PC-9 (cell line): ENCODE measurements at regions not wholly inside any gene's neighbourhood (a gene's known extent, or its start where the extent isn't known, plus 50 kb on each side); places are given as distances from the start of the nearest gene placed in this dataset.

ENCODE experiments used
- BruUV-seq: library from RNA; stranded (reverse); fragments of 400-500 nt; replicated peaks from 2 replicates; lab custom pipeline; 2021; lab: Mats Ljungman, UMichigan
- CTCF ChIA-PET: fragments of 300-600 bp; sonication (Branson Sonifier 250); formaldehyde crosslinking; loops from one replicate; lab custom pipeline; 2022; ENCODE audit warnings: antibody characterized with exemption; lab: Charles Lee
- POLR2A ChIA-PET: fragments of 300-600 bp; sonication (Branson Sonifier 250); formaldehyde crosslinking; loops from one replicate; lab custom pipeline; 2022; ENCODE audit warnings: antibody characterized with exemption; ENCODE audit not compliant: unreplicated experiment; lab: Charles Lee
- DNase-seq, 2 experiments: peaks; one replicate each; pipeline versions ENCODE4 v3.0.0 to v3.0.0-alpha.2; 2015 to 2022; ENCODE audit warnings: mixed read lengths in 1 of 2
- H2AFZ ChIP-seq: fragments of 200-600 bp; sonication (generic); 2 replicates; pipeline ENCODE4 v1.8.1; 2017; ENCODE audit warnings: antibody characterized with exemption
- H3F3A ChIP-seq: fragments of 200-600 bp; sonication (generic); 2 replicates; pipeline ENCODE4 v1.8.1; 2017; ENCODE audit warnings: antibody characterized with exemption, mild to moderate bottlenecking, low read depth; ENCODE audit not compliant: insufficient read depth
- H3K27ac ChIP-seq: fragments of 200-600 bp; sonication (generic); 2 replicates; pipeline ENCODE4 v1.6.1; 2016; ENCODE audit warnings: mixed run types
- H3K27me3 ChIP-seq: fragments of 200-600 bp; sonication (generic); 2 replicates; pipeline ENCODE4 v1.6.1; 2016; ENCODE audit warnings: low read depth, mixed run types; ENCODE audit not compliant: insufficient read depth
- H3K36me3 ChIP-seq: fragments of 200-600 bp; sonication (generic); 2 replicates; pipeline ENCODE4 v1.6.1; 2016; ENCODE audit warnings: low read depth, mixed run types
- H3K4me1 ChIP-seq: fragments of 200-600 bp; sonication (generic); replicated peaks from 2 replicates; pipeline ENCODE4 v1.6.1; 2016; ENCODE audit warnings: mixed run types; ENCODE audit not compliant: insufficient read depth
- H3K4me2 ChIP-seq: fragments of 200-600 bp; sonication (generic); 2 replicates; pipeline ENCODE4 v1.6.1; 2017; ENCODE audit warnings: mixed run types
- H3K4me3 ChIP-seq: fragments of 200-600 bp; sonication (generic); 2 replicates; pipeline ENCODE4 v1.6.1; 2016; ENCODE audit warnings: mixed run types
- H3K79me2 ChIP-seq: fragments of 200-600 bp; sonication (generic); 2 replicates; pipeline ENCODE4 v1.6.1; 2017; ENCODE audit warnings: low read depth, mixed run types
- H3K9me2 ChIP-seq: fragments of 200-600 bp; sonication (generic); 2 replicates; pipeline ENCODE4 v1.8.1; 2017; ENCODE audit warnings: mild to moderate bottlenecking; ENCODE audit not compliant: insufficient read depth
- H3K9me3 ChIP-seq: fragments of 200-600 bp; sonication (generic); 2 replicates; pipeline ENCODE4 v1.8.1; 2016; ENCODE audit warnings: low read depth; ENCODE audit not compliant: insufficient read depth
- H4K20me1 ChIP-seq: fragments of 200-600 bp; sonication (generic); 2 replicates; pipeline ENCODE4 v1.8.1; 2017; ENCODE audit not compliant: insufficient read depth
- EZH2 ChIP-seq: fragments of 200-600 bp; sonication (generic); IDR thresholded peaks from 2 replicates; pipeline ENCODE4 v1.8.0; 2017; ENCODE audit warnings: antibody characterized with exemption, low read depth
- intact Hi-C: fragments of 100-400 bp; cut with micrococcal nuclease; formaldehyde crosslinking; loops from one replicate; pipeline ENCODE4 v1.10.0; 2022; ENCODE audit not compliant: unreplicated experiment
- TF ChIP-seq, protein P1 (sequence below): fragments of 200-600 bp; sonication (generic); conservative IDR thresholded peaks from 2 replicates; pipeline ENCODE4 v1.6.1; 2017; ENCODE audit warnings: mixed run types, antibody characterized with exemption, mild to moderate bottlenecking, moderate library complexity

DNA sequence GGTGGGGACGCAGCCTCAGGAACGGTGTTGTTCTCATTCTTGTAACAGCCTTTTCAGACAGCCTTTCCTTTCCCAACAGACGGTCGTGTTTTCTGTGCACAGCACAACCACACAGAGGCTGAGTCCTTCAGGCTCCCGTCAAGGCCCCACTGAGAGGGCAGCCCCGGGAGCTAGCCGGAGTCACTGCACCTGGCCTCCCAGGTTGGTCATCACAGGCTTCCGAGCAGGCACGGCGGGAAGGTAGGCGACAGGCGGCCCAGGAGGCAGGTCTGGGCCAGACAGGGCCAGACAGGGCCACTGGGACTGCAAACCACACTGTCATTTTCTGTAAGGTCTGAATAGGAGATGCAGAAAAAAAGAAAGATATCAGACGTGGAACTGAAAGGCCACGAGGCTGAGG lies 570.8 kb downstream of the GALR1 start:
- DNase-seq = no peak
- H2AFZ ChIP-seq = no peak overlapping the region
- TF ChIP-seq, protein P1, sequence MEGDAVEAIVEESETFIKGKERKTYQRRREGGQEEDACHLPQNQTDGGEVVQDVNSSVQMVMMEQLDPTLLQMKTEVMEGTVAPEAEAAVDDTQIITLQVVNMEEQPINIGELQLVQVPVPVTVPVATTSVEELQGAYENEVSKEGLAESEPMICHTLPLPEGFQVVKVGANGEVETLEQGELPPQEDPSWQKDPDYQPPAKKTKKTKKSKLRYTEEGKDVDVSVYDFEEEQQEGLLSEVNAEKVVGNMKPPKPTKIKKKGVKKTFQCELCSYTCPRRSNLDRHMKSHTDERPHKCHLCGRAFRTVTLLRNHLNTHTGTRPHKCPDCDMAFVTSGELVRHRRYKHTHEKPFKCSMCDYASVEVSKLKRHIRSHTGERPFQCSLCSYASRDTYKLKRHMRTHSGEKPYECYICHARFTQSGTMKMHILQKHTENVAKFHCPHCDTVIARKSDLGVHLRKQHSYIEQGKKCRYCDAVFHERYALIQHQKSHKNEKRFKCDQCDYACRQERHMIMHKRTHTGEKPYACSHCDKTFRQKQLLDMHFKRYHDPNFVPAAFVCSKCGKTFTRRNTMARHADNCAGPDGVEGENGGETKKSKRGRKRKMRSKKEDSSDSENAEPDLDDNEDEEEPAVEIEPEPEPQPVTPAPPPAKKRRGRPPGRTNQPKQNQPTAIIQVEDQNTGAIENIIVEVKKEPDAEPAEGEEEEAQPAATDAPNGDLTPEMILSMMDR = no peak
- H3K9me3 ChIP-seq = no peaks in the 10 kb centered on the region
- H3K36me3 ChIP-seq = no peaks in the 10 kb centered on the region
- H4K20me1 ChIP-seq = no peaks in the 10 kb centered on the region
- H3K27ac ChIP-seq = no peak overlapping the region
- H3F3A ChIP-seq = no peaks in the 10 kb centered on the region
- ChIA-PET CTCF (no interaction called here), POLR2A (no interaction called here)
- H3K4me3 ChIP-seq = no peak overlapping the region
- no peaks in the 10 kb centered on the region for H3K4me1 ChIP-seq
- H3K4me2 ChIP-seq = no peak overlapping the region
- no TSS peak for BruUV-seq
- peaks cover 56% of the 10 kb centered on the region for H3K27me3 ChIP-seq
- no peaks in the 10 kb centered on the region for H3K79me2 ChIP-seq
- H3K9me2 ChIP-seq = no peaks in the 10 kb centered on the region
- intact Hi-C loops = no loop called here

DNA sequence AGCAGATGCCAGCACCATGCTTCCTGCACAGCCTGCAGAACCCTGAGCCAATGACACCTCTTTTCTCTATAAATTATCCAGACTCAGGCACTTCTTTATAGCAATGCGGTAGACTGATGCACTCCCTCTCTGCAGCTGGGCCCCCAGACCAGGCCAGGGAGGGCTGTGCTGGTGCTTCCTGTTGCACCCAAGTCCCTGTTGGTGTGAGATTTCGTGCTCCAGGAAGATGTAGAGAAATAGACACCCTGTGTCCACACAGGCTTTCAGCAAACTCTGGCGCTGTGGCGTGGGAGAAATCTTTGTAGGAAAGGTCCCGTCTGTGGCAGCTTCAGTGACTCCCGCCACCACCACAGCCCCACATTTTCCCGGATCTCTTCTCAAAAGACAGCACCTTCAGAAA lies 572.2 kb downstream of the GALR1 start:
- CTCF ChIA-PET = no interaction called here

DNA sequence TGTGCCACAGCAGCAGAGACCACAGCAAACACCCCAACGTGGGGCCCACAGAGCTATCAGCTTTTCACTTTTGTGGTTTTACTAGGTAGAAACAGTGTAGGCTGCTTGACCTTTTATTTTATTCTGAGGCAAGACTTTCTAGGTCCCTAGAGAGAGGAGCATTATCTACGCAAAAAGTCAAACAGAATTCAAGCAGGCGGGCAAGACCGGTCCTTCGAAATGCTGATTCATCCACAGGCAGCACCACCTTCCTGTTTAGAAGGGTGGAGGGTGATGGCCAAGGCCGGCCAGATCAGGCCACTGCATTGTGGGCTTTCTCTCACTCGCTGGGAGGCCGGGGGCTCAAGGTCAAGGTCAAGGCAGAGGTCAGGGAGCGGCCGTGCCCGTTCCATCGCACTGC lies 573.0 kb downstream of the GALR1 start:
- H3K9me2 ChIP-seq = no peaks in the 10 kb centered on the region
- no TSS peak for BruUV-seq
- TF ChIP-seq, protein P1 = no peak
- TF ChIP-seq EZH2 = no peak
- ChIA-PET POLR2A (no interaction called here), CTCF (no interaction called here)
- H4K20me1 ChIP-seq = no peaks in the 10 kb centered on the region
- intact Hi-C loops = no loop called here
- no peak overlapping the region for H2AFZ ChIP-seq
- H3K27ac ChIP-seq = no peak overlapping the region
- H3K79me2 ChIP-seq = no peaks in the 10 kb centered on the region
- H3K4me1 ChIP-seq = no peaks in the 10 kb centered on the region
- H3K4me3 ChIP-seq = no peak overlapping the region
- H3K36me3 ChIP-seq = no peaks in the 10 kb centered on the region
- peaks cover 55% of the 10 kb centered on the region for H3K27me3 ChIP-seq
- H3K9me3 ChIP-seq = no peaks in the 10 kb centered on the region
- DNase-seq = no peak
- no peaks in the 10 kb centered on the region for H3F3A ChIP-seq
- H3K4me2 ChIP-seq = no peak overlapping the region

More for the DNA sequence above, 572.2 kb downstream of the GALR1 start:
- no peak overlapping the region for H3K4me2 ChIP-seq
- no peaks in the 10 kb centered on the region for H3K9me3 ChIP-seq
- no peak overlapping the region for H3K27ac ChIP-seq
- H3K4me1 ChIP-seq = no peaks in the 10 kb centered on the region
- no peak overlapping the region for H2AFZ ChIP-seq
- no peaks in the 10 kb centered on the region for H3K79me2 ChIP-seq
- H3F3A ChIP-seq = no peaks in the 10 kb centered on the region
- BruUV-seq = no TSS peak
- POLR2A ChIA-PET = no interaction called here
- no peak overlapping the region for H3K4me3 ChIP-seq
- no peaks in the 10 kb centered on the region for H3K9me2 ChIP-seq
- H3K36me3 ChIP-seq = no peaks in the 10 kb centered on the region
- peaks cover 57% of the 10 kb centered on the region for H3K27me3 ChIP-seq
- no peak for DNase-seq
- TF ChIP-seq, protein P1 = no peak
- no peak for TF ChIP-seq EZH2
- intact Hi-C loops = no loop called here
- no peaks in the 10 kb centered on the region for H4K20me1 ChIP-seq
